ENCODE measurements at regions not wholly inside any gene's neighbourhood (a gene's known extent, or its start where the extent isn't known, plus 50 kb on each side); places are given as distances from the start of the nearest gene placed in this dataset.

DNA sequence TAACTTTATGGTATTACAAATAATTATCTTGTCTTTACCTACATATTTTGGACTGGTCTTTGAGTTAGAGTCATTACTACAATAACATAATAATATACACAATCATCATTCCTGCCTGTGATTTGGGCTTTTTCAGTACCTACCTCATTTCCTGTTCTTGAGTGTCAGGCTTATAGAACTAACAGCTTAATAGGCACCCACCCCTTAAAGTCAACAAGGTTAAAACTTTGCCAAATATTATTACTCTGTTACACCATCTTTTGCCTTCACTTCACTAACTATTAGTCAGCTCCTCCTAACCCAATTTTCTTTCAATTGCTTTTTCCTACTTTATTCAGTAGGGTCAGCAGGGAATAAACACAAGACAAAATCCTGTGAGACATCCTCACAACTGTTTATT lies 488.7 kb upstream of the AGTR1 start:
- TF ChIP-seq, protein P1, sequence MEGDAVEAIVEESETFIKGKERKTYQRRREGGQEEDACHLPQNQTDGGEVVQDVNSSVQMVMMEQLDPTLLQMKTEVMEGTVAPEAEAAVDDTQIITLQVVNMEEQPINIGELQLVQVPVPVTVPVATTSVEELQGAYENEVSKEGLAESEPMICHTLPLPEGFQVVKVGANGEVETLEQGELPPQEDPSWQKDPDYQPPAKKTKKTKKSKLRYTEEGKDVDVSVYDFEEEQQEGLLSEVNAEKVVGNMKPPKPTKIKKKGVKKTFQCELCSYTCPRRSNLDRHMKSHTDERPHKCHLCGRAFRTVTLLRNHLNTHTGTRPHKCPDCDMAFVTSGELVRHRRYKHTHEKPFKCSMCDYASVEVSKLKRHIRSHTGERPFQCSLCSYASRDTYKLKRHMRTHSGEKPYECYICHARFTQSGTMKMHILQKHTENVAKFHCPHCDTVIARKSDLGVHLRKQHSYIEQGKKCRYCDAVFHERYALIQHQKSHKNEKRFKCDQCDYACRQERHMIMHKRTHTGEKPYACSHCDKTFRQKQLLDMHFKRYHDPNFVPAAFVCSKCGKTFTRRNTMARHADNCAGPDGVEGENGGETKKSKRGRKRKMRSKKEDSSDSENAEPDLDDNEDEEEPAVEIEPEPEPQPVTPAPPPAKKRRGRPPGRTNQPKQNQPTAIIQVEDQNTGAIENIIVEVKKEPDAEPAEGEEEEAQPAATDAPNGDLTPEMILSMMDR (conservative IDR thresholded peaks at IDR 0.05; ENCODE audit: low read depth, low read length) = no peak
- no peak for TF ChIP-seq EZH2 (IDR thresholded peaks at IDR 0.05; ENCODE audit: borderline replicate concordance, low read depth, low read length, poor library complexity, severe bottlenecking)

All from A673 (cell line).